ENCODE measurements at regions not wholly inside any gene's neighbourhood (a gene's known extent, or its start where the extent isn't known, plus 50 kb on each side); places are given as distances from the start of the nearest gene placed in this dataset.

DNA sequence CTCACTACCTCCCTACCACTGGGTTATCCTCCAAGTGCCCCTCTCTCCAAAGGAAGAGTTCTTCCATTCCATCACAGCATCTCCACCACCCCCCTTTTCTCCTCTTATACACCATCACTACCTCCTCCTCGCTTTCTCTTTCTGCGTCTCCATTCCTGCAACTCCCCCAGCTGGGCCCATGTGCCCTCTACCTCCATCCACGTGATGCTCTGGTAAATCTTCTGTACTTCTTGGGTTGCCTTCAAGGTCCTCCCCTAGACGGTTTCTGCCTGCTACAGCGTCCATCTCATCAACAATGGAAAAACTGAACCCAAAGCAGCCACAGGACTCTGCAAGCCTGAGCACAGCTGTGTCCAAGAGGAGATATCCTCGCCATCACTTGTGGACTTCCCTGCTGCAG is 129.5 kb upstream of the SLCO3A1 start:
- DNase-seq (ENCODE audit: low read depth), result no peak

DNA sequence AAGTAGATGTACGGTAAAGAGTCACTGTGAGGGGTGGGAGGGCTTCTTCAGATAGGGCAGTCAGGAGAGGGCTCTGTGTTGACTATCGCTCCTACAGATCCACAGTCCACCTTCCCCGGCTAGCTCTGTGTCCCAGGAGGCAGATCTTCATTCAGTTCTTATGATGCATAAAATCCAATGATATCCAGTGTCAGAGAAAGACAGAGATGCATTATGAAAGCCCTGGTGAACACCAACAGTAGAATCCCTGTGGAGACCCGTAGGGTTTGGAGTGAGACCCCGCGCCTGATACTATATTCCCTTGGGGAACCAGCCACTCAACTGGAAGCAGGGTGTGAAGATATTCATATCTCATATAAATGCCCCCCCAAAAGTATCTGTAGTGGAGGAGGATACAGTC is 119.8 kb upstream of the SLCO3A1 start:
- no peak for DNase-seq (ENCODE audit: low read depth)

DNA sequence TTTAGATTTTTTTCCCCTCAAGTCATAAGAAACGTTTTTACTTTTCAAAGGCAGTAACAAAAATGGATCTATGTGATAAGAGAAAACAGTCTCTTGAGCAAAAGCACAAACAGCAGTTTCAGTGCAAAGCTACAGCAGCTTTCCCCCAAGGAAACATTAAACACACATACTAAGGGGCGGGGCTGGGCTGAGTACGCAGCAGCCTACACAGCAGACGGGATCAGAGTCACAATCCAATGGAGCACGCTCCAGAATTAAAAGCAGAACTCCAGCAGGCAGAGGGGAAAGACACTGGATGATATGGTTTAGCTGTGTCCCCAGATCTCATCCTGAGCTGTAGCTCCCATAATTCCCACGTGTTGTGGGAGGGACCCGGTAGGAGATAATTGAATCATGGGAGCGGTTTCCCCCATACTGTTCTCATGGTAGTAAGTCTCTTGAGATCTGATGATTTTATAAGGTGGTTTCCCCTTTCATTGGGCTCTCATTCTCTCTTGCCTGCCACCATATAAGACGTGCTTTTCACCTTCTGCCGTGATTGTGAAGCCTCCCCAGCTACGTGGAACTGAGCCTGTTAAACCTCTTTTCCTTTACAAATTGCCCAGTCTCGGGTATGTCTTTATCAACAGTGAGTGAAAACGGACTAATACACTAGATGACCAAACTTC is 116.2 kb upstream of the SLCO3A1 start:
- DNase-seq (ENCODE audit: low read depth), result no peak

- no peak for DNase-seq (ENCODE audit: low read depth)
These were observed 111.5 kb upstream of the SLCO3A1 start for GRCh38 chr15:91741986-91742385.

- no peak for DNase-seq (ENCODE audit: low read depth)
These were observed 101.9 kb upstream of the SLCO3A1 start for GRCh38 chr15:91751611-91752010.

GRCh38 chr15:91752081-91752785 is 101.3 kb upstream of the SLCO3A1 start:
- DNase-seq (ENCODE audit: low read depth), result no peak

GRCh38 chr15:91759560-91759959 is 93.9 kb upstream of the SLCO3A1 start:
- no peak for DNase-seq (ENCODE audit: low read depth)

- no peak for DNase-seq (ENCODE audit: low read depth)
These were observed 87.8 kb upstream of the SLCO3A1 start for GRCh38 chr15:91765660-91766059.

- DNase-seq (ENCODE audit: low read depth), result no peak
These were observed 84.0 kb upstream of the SLCO3A1 start for GRCh38 chr15:91769476-91769875.

DNA sequence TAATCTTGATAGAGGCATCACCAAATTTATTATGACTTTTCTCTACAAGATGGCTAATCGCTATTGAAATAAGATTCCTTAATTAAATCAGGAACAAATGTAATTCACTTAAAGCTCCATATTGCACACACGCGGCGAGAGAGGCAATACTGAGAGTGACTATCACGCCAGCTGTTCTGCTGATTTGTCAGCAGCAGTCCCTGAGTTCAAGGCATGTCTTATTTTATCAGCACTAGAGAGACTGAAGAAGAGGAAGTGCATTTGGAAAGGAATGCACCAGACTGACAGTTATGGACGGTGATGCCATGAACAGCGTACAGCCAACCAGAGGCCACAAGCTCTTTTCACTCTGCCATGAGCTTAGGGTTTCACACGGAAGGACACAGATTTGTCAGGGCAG is 83.6 kb upstream of the SLCO3A1 start:
- no peak for DNase-seq (ENCODE audit: low read depth)

DNA sequence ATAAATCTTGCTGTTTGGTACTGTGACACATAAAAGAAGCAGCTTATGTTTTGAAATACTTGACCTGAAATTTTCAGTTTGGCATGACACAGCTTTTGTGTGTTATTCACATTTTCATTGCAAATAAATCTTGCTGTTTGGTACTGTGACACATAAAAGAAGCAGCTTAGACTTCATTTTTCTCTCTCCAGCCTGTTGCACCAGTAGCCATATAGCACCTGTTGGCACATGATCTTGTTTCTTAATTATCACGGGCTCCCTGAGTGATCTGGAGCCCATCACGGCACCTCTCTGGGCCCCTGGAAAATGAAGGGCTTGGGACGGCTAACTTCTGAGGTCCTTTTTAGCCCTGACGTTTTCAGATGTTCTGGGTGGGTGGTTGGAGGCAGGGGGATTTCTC is 77.4 kb upstream of the SLCO3A1 start:
- no peak for DNase-seq (ENCODE audit: low read depth)

- no peak for DNase-seq (ENCODE audit: low read depth)
These were observed 73.5 kb upstream of the SLCO3A1 start for GRCh38 chr15:91779960-91780359.

- DNase-seq (ENCODE audit: low read depth), result no peak
These were observed 73.1 kb upstream of the SLCO3A1 start for GRCh38 chr15:91780387-91780786.

DNA sequence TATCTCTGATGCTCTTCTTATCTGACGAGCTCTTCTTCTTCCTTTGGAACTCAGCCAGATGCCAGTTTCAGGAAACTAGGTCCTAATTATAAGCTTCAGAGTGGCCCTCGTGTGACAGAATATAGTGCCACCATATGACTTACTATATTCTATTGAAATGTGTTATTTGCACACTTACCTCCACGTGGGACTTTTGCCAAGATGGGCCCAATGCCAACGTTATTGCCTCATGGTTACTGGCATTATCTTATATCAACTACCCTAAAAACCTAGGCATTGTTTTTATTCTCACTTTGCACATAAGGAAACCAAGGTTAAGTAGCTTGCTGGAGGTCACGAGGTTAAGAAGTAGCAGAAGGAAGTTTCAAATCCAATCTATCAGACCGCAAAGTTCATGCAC is 71.3 kb upstream of the SLCO3A1 start:
- no peak for DNase-seq (ENCODE audit: low read depth)

DNA sequence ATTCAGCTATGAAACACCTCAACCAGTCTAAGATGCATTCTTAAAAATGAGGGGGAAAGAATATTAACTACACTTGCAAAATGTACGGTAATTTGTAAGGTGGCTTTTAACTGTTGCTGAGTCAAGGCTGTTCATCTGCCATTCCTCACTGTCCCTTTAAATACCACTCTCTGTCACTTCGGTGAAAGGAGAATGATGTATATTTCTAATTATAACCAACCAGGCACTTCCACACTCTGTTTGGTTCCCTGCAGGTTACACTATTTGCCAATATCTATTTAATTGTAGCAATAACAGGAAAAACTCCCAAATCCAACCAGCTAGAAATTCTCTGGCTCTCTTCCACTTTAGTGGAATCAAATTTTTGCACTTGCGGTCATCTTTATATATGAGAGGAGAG is 70.5 kb upstream of the SLCO3A1 start:
- no peak for DNase-seq (ENCODE audit: low read depth)

DNA sequence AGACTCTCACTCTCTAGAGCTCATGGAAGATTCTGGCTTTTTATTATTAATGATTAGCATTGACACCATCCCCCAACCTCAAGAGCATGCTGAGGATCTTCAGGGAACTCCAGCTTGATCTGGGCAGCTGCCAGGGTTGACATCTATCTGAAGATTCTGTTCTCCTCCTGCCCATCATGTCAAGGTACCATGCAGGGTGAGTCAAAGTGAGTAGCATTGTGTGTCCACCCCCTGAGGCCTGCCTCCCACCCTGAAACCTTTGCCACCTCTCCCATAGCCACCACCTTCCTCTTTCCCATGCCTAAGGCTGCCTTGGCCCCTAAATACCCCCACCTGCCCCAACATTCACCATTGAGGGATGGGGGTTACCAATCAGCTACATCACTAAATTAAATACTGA is 70.1 kb upstream of the SLCO3A1 start:
- no peak for DNase-seq (ENCODE audit: low read depth)

DNA sequence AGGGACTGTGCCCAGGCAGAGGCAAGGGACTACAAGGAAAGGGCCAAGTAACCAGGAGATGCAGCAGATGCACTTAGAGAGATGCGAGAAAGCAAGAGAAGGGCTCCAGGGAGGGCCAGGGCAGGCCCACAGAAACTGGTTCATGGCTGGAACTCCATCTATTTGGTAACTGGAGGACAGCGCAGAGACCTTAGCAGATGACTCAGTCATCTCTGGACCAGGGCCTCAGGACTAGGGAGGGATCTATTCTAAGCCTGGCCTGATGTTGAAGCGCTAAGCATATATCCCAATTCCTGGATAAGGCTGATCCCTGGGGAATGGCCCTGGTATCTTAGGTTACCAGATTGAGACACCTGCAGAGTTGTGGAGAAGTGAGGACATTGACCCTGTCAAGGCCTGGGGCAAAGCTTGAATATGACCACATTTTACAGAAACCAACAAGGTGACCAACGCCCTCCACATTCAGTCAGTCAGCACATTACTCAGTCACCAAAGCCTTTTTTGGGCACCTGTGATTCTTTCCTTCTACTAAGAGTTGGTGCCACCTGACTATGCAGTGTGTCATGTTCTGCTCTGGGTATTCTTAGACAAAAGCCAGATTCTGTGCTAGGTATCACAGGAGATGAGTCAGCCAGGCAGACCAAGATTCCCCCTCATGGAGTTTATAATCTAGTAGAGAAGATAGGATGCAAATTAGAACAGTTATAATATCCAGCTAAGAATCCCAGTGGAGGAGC is 68.4 kb upstream of the SLCO3A1 start:
- DNase-seq (ENCODE audit: low read depth), result no peak

DNA sequence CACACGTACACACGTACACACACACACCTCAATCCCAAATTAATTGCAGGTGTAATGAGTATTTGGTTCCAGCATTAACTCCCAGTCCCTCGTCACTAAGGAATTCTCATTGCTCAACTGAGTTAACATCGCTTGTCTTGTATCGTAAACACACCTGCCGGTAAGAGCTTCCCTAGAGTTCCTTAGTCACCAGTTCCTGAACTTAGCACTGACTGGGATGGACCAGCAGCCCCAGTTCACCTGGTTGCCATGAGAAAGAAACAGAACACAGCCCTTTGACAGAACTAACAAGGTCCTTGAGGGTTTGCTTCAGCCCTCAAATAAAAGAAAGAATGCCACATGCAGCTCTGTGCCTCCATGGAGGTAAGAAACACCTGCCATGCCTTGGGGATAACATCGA is 66.3 kb upstream of the SLCO3A1 start:
- DNase-seq (ENCODE audit: low read depth), result no peak

GRCh38 chr15:91789136-91789535 is 64.4 kb upstream of the SLCO3A1 start:
- DNase-seq (ENCODE audit: low read depth), result no peak

GRCh38 chr15:91790836-91791235 is 62.7 kb upstream of the SLCO3A1 start:
- peak; percentile 67 for DNase-seq (ENCODE audit: low read depth)

- no peak for DNase-seq (ENCODE audit: low read depth)
These were observed 59.7 kb upstream of the SLCO3A1 start for GRCh38 chr15:91793771-91794170.

GRCh38 chr15:91795235-91795634 is 58.3 kb upstream of the SLCO3A1 start:
- DNase-seq (ENCODE audit: low read depth), result no peak
